LNCaP clone FGC (cell line): ENCODE measurements at regions not wholly inside any gene's neighbourhood (a gene's known extent, or its start where the extent isn't known, plus 50 kb on each side); places are given as distances from the start of the nearest gene placed in this dataset.
A peak's percentile ranks its signal among the peaks of the same experiment; 100 is the strongest.

Experiments
- DNase-seq: peaks from one replicate; pipeline ENCODE4 v3.0.0-alpha.2; 2011; ENCODE audit warnings: low read depth
- H3K4me3 ChIP-seq: 2 replicates; pipeline ENCODE4 v1.5.1; 2011; ENCODE audit warnings: mild to moderate bottlenecking, low read depth, low read length, control low read depth
- TF ChIP-seq, protein P1 (sequence below): IDR thresholded peaks from 2 replicates; pipeline ENCODE4 v1.5.1; 2012; ENCODE audit warnings: mild to moderate bottlenecking; ENCODE audit not compliant: control insufficient read depth, insufficient read depth; ENCODE audit errors: extremely low read depth

DNA sequence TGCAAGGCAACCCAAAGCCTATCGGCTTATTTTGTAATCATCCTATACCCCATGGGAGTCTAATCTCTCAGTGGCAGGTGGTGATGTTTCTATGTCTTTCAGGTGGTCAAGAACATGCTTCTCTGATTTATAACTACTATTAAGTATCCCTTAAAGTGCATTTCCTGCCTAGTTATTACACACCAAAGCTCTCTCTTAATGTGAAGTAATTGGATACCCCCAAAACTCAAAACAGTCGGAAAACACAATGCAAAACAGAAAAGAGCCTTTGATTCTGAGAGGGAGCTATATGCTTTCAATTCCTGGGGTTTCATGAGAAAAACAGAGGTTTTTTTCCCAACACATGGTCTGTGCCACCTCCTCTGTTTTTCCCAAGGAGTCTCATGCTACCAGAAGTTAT is 416.4 kb downstream of the CSNK1G3 start:
- DNase-seq, result no peak

DNA sequence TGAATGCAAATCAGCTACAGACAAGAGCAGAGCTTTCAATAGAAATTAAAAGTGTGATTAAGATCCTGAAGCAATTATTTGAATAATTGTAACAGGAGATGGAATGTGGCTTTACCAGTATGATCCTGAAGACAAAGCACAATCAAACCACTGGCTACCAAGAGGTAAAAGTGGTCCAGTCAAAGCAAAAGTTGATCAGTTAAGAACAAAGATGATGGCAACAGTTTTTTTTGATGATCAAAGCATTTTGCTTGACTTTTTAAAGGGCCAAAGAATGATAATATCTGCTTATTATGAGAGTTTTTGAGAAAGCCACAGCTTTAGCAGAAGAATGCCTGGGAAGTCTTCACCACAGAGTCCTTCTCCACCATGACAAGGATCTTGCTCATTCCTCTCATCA is 409.2 kb downstream of the CSNK1G3 start:
- TF ChIP-seq, protein P1, sequence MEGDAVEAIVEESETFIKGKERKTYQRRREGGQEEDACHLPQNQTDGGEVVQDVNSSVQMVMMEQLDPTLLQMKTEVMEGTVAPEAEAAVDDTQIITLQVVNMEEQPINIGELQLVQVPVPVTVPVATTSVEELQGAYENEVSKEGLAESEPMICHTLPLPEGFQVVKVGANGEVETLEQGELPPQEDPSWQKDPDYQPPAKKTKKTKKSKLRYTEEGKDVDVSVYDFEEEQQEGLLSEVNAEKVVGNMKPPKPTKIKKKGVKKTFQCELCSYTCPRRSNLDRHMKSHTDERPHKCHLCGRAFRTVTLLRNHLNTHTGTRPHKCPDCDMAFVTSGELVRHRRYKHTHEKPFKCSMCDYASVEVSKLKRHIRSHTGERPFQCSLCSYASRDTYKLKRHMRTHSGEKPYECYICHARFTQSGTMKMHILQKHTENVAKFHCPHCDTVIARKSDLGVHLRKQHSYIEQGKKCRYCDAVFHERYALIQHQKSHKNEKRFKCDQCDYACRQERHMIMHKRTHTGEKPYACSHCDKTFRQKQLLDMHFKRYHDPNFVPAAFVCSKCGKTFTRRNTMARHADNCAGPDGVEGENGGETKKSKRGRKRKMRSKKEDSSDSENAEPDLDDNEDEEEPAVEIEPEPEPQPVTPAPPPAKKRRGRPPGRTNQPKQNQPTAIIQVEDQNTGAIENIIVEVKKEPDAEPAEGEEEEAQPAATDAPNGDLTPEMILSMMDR, result no peak
- no peak for DNase-seq

More for the DNA sequence above, 416.4 kb downstream of the CSNK1G3 start:
- TF ChIP-seq, protein P1, result no peak
- no peak overlapping the region for H3K4me3 ChIP-seq

DNA sequence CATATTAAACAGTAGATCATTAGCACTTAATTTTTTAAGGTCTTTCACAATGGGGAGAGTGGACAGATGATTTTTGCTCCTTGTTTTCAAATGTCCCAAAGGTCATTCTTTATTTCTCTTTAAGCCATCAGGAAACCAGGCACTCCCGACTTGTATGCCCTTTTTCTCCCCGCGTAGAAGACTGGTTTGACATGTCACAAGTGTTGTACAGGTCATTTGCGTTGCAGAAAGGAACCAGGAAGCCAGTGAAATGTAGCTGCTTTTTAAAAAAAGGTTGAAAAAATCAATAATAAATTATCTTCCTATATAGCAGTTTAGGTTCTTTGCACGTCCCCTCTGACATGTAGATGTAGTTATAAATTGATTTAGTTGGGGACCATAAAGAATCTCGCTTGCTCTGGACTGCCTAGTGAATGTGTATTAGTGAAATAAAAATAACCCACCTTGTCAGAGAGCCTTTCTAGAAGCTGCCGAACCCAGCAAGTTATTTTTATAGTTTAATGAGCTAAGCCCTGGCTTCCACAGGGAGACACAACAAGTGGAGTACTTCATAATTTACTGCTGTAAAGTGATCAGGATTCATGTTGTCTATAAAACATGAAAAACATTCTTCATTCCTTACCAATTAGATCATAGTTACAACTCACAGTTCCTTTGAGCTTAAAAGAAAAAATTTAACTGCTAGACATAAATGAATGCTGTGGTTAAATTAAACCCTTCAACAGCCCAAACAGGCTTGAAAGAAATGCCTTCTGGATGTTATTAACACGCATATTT is 404.6 kb downstream of the CSNK1G3 start:
- peak; percentile 1 for DNase-seq
- TF ChIP-seq, protein P1, result no peak
- no peak overlapping the region for H3K4me3 ChIP-seq

More for the DNA sequence above, 409.2 kb downstream of the CSNK1G3 start:
- no peak overlapping the region for H3K4me3 ChIP-seq

DNA sequence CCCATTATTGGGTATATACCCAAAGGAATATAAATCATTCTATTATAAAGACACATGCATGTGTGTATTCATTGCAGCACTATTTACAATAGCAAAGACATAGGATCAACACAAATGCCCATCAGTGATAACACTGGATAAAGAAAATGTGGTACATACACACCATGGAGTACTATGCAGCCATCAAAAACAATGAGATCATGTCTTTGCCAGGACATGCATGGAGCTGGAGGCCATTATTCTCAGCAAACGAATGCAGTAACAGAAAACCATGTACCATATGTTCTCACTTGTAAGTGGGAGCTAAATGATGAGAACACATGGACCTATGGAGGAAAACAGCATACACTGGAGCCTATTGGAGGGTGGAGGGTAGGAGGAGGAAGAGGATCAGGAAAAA is 402.4 kb downstream of the CSNK1G3 start:
- no peak for DNase-seq
- no peak overlapping the region for H3K4me3 ChIP-seq

DNA sequence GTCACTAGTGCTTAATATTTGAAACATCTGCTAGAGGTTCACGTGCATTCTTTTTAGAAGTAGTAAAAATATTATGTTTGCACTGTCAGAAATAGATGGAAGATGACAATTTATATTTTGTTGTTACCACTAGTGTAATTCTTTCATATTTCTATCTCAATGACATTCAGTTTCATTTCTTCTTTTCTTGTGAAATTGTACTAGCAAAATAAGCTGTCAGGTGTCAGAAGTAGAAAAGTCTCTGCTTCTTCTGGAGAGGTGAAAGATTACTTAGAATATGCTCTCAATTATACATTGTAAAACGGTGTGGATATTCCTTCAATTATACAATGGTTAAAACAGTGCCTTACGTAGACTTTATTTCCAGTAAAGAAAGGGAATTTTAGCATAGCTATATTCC is 395.4 kb downstream of the CSNK1G3 start:
- no peak for DNase-seq
- H3K4me3 ChIP-seq, result no peak overlapping the region
- TF ChIP-seq, protein P1, result no peak

More for the DNA sequence above, 402.4 kb downstream of the CSNK1G3 start:
- TF ChIP-seq, protein P1, result no peak

DNA sequence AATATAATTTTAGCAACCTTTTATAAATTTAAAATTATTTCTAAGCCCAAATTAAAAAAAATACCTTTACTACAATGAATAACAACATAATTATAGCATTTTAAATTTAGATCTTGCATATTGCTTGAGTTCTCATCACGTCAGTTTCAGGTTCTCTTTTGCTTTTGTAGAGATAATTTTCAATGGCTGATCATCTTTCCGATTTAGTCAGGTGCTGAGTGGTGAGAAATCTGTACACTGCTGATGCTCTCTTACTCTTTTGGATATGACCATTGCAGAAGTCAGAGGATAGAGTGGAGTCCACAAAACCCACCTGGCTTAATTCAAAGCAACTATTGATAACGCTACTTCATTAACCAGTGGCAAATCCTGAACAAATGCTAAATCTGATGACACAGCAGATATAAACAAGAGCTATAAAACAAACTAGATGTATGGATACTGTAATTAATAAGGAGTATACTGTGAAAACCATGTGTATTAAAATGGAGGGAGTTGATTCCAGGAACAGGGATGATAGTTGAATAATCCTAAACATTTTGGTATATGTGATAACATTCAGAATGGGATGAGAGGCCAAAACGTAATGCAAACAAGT is 394.8 kb downstream of the CSNK1G3 start:
- TF ChIP-seq, protein P1, result no peak
- no peak for DNase-seq
- no peak overlapping the region for H3K4me3 ChIP-seq
